HG03103 (cell line): ENCODE measurements at regions not wholly inside any gene's neighbourhood (a gene's known extent, or its start where the extent isn't known, plus 50 kb on each side); places are given as distances from the start of the nearest gene placed in this dataset.

Source experiments
- ATAC-seq: cut with Tn5 transposase; IDR thresholded peaks from one replicate; pipeline ENCODE4 v1.9.1; 2021; ENCODE audit warnings: low read depth; ENCODE audit not compliant: unreplicated experiment

GRCh38 chr13:75135325-75135825 is 346.6 kb downstream of the TBC1D4 start:
- no peak for ATAC-seq

- ATAC-seq = no peak
These were observed 349.0 kb downstream of the TBC1D4 start for GRCh38 chr13:75132701-75133695.

GRCh38 chr13:75129331-75129730 is 352.6 kb downstream of the TBC1D4 start:
- ATAC-seq = no peak

GRCh38 chr13:75124415-75124814 is 357.6 kb downstream of the TBC1D4 start:
- no peak for ATAC-seq

GRCh38 chr13:75123428-75123827 is 358.5 kb downstream of the TBC1D4 start:
- ATAC-seq = no peak

GRCh38 chr13:75120085-75120484 is 361.9 kb downstream of the TBC1D4 start:
- no peak for ATAC-seq

GRCh38 chr13:75115171-75115570 is 366.8 kb downstream of the TBC1D4 start:
- no peak for ATAC-seq

- ATAC-seq = no peak
These were observed 378.0 kb downstream of the TBC1D4 start for GRCh38 chr13:75103976-75104375.

- no peak for ATAC-seq
These were observed 379.8 kb downstream of the TBC1D4 start for GRCh38 chr13:75102001-75102716.

GRCh38 chr13:75101348-75101747 is 380.6 kb downstream of the TBC1D4 start:
- ATAC-seq = no peak

- no peak for ATAC-seq
These were observed 389.8 kb downstream of the TBC1D4 start for GRCh38 chr13:75092143-75092542.

GRCh38 chr13:75091718-75092117 is 390.3 kb downstream of the TBC1D4 start:
- ATAC-seq = no peak

- no peak for ATAC-seq
These were observed 390.9 kb downstream of the TBC1D4 start for GRCh38 chr13:75090872-75091615.

GRCh38 chr13:75088915-75089314 is 393.1 kb downstream of the TBC1D4 start:
- ATAC-seq = no peak

- ATAC-seq = no peak
These were observed 402.7 kb downstream of the TBC1D4 start for GRCh38 chr13:75079226-75079625.

- no peak for ATAC-seq
These were observed 405.5 kb downstream of the TBC1D4 start for GRCh38 chr13:75076476-75076875.

GRCh38 chr13:75073786-75074185 is 408.2 kb downstream of the TBC1D4 start:
- ATAC-seq = no peak

GRCh38 chr13:75072891-75073290 is 409.1 kb downstream of the TBC1D4 start:
- no peak for ATAC-seq

- ATAC-seq = no peak
These were observed 409.6 kb downstream of the TBC1D4 start for GRCh38 chr13:75072368-75072767.

- ATAC-seq = no peak
These were observed 410.2 kb downstream of the TBC1D4 start for GRCh38 chr13:75071796-75072195.

- no peak for ATAC-seq
These were observed 410.6 kb downstream of the TBC1D4 start for GRCh38 chr13:75071395-75071794.
